Activated naive CD8-positive, alpha-beta T cell (primary cell): ENCODE measurements at regions not wholly inside any gene's neighbourhood (a gene's known extent, or its start where the extent isn't known, plus 50 kb on each side); places are given as distances from the start of the nearest gene placed in this dataset.
"Not testable (repeated sequence)": the region's sequence is repeated elsewhere in the genome, so short reads cannot be mapped to it uniquely, and the experiment has no call there.

Experiments used
- H3K27ac Mint-ChIP-seq: one replicate; pipeline ENCODE4 v1.8.0; 2021; ENCODE audit warnings: mixed read lengths
- H3K27me3 Mint-ChIP-seq: one replicate; pipeline ENCODE4 v1.8.0; 2021; ENCODE audit warnings: mixed read lengths
- H3K36me3 Mint-ChIP-seq: one replicate; pipeline ENCODE4 v1.8.0; 2021; ENCODE audit warnings: mixed read lengths
- H3K4me1 Mint-ChIP-seq: one replicate; pipeline ENCODE4 v1.8.0; 2021; ENCODE audit warnings: low read depth, mixed read lengths
- H3K4me3 Mint-ChIP-seq: one replicate; pipeline ENCODE4 v1.8.0; 2021; ENCODE audit warnings: mild to moderate bottlenecking, mixed read lengths
- H3K9me3 Mint-ChIP-seq: one replicate; pipeline ENCODE4 v1.8.0; 2021; ENCODE audit warnings: low read depth, mixed read lengths

- no peaks in the 10 kb centered on the region for H3K27me3 Mint-ChIP-seq
- H3K27ac Mint-ChIP-seq, result no peak overlapping the region
- H3K9me3 Mint-ChIP-seq, result no peaks in the 10 kb centered on the region
- no peak overlapping the region for H3K4me3 Mint-ChIP-seq
- H3K36me3 Mint-ChIP-seq, result no peaks in the 10 kb centered on the region
- no peaks in the 10 kb centered on the region for H3K4me1 Mint-ChIP-seq
Measured at GRCh38 chr3:104176706-104177105, 1190.0 kb upstream of the ALCAM start.

DNA sequence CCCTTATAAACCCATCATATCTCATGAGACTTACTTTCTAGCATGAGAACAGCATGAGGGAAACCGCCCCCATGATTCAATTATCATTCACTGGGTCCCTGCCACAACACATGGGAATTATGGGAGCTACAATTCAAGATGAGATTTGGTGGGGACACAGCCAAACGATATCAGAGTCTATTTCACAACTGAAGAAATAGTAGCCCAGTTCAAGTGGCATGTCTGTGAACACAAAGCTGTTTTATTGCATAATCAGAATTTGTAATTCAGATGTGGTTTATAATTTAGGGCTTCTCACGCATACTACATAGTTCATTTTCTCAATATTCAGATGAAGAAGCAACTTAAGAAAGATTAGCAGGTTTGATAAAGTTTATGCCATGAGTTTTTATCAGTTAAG is 1188.0 kb upstream of the ALCAM start:
- no peaks in the 10 kb centered on the region for H3K4me1 Mint-ChIP-seq
- H3K27ac Mint-ChIP-seq, result no peak overlapping the region
- no peaks in the 10 kb centered on the region for H3K27me3 Mint-ChIP-seq
- no peaks in the 10 kb centered on the region for H3K36me3 Mint-ChIP-seq
- H3K4me3 Mint-ChIP-seq, result no peak overlapping the region
- H3K9me3 Mint-ChIP-seq, result no peaks in the 10 kb centered on the region

GRCh38 chr3:104180906-104181305 is 1185.8 kb upstream of the ALCAM start:
- Mint-ChIP-seq H3K4me1 (no peaks in the 10 kb centered on the region), H3K9me3 (no peaks in the 10 kb centered on the region), H3K36me3 (no peaks in the 10 kb centered on the region), H3K4me3 (no peak overlapping the region), H3K27me3 (no peaks in the 10 kb centered on the region), H3K27ac (no peak overlapping the region)

- Mint-ChIP-seq H3K9me3 (peaks cover 3% of the 10 kb centered on the region), H3K4me1 (no peaks in the 10 kb centered on the region), H3K27me3 (no peaks in the 10 kb centered on the region), H3K36me3 (no peaks in the 10 kb centered on the region), H3K27ac (no peak overlapping the region), H3K4me3 (no peak overlapping the region)
Measured at GRCh38 chr3:104190681-104191080, 1176.0 kb upstream of the ALCAM start.

DNA sequence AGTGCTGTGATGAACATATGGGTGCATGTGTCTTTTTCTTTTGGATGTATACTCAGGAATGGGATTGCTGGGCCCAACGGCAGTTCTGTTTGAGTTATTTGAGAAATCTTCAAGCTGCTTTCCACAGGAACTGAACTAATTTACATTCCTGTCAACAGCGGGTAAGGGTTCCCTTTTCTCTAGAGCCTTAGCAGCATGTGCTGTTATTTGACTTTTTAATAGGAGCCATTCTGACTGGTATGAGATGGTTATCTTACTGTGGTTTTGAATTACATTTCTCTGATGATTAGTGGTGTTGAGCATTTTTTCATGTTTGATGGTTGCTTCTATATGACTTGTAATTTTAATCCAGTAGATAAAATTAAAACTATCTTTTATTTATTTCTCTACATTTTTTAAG is 1168.6 kb upstream of the ALCAM start:
- no peaks in the 10 kb centered on the region for H3K4me1 Mint-ChIP-seq

GRCh38 chr3:104206925-104207324 is 1159.8 kb upstream of the ALCAM start:
- Mint-ChIP-seq H3K4me1 (no peaks in the 10 kb centered on the region), H3K9me3 (peaks cover 4% of the 10 kb centered on the region), H3K27ac (no peak overlapping the region), H3K36me3 (no peaks in the 10 kb centered on the region), H3K4me3 (no peak overlapping the region), H3K27me3 (no peaks in the 10 kb centered on the region)

More for the DNA sequence above, 1168.6 kb upstream of the ALCAM start:
- Mint-ChIP-seq H3K36me3 (no peaks in the 10 kb centered on the region), H3K27ac (no peak overlapping the region), H3K4me3 (no peak overlapping the region), H3K9me3 (peaks cover 5% of the 10 kb centered on the region), H3K27me3 (no peaks in the 10 kb centered on the region)

- H3K27me3 Mint-ChIP-seq, result no peaks in the 10 kb centered on the region
Measured at GRCh38 chr3:104214277-104214676, 1152.4 kb upstream of the ALCAM start.

DNA sequence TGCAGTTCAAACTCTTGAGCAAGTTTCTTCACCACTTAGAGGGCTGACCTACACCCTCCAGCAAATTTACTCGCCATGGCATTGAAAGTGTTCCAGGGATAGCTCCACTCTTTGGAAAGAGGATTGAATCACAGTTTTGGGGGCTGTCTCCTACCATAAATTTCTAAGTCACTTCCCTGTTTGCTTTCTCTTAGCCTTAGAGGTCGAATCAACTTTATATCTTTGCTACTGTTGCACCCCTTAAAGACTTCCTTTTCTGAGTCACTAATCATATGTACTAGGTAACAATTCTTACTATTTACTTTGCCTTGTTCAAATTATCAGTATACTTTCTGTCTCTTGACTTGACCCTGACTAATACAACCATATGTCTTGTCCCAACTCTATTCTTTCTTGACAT is 1151.8 kb upstream of the ALCAM start:
- Mint-ChIP-seq H3K27ac (no peak overlapping the region), H3K4me1 (no peaks in the 10 kb centered on the region), H3K4me3 (no peak overlapping the region), H3K9me3 (no peaks in the 10 kb centered on the region), H3K27me3 (no peaks in the 10 kb centered on the region), H3K36me3 (no peaks in the 10 kb centered on the region)

More at GRCh38 chr3:104214277-104214676, 1152.4 kb upstream of the ALCAM start:
- no peak overlapping the region for H3K4me3 Mint-ChIP-seq
- no peaks in the 10 kb centered on the region for H3K36me3 Mint-ChIP-seq
- no peaks in the 10 kb centered on the region for H3K4me1 Mint-ChIP-seq
- no peak overlapping the region for H3K27ac Mint-ChIP-seq
- peaks cover under 1% of the 10 kb centered on the region for H3K9me3 Mint-ChIP-seq

DNA sequence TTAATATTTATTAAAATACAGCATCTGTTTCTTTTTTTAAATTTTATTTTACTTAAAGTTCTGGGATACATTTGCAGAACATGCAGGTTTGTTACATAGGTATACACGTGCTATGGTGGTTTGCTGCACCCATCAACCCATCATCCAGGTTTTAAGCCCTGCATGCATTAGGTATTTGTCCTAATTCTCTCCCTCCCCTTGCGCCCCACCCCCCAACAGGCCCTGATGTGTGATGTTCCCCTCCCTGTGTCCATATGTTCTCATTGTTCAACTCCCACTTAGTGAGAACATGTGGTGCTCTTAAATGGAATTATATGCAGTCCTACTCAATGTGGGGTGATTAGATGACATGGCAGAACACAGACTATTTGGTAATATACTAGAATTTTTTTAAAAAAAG is 1147.7 kb upstream of the ALCAM start:
- not testable (repeated sequence) for H3K4me3 Mint-ChIP-seq

GRCh38 chr3:104234442-104235194 is 1132.1 kb upstream of the ALCAM start:
- Mint-ChIP-seq H3K27me3 (no peaks in the 10 kb centered on the region), H3K9me3 (peaks cover 4% of the 10 kb centered on the region), H3K36me3 (no peaks in the 10 kb centered on the region), H3K4me1 (no peaks in the 10 kb centered on the region), H3K27ac (no peak overlapping the region), H3K4me3 (no peak overlapping the region)

More for the DNA sequence above, 1147.7 kb upstream of the ALCAM start:
- H3K9me3 Mint-ChIP-seq, H3K4me1 Mint-ChIP-seq, H3K27ac Mint-ChIP-seq, H3K27me3 Mint-ChIP-seq, H3K36me3 Mint-ChIP-seq: not testable (repeated sequence)

- Mint-ChIP-seq H3K27me3 (no peaks in the 10 kb centered on the region), H3K27ac (no peak overlapping the region), H3K9me3 (no peaks in the 10 kb centered on the region), H3K4me1 (no peaks in the 10 kb centered on the region), H3K4me3 (no peak overlapping the region), H3K36me3 (no peaks in the 10 kb centered on the region)
Measured at GRCh38 chr3:104244680-104245220, 1122.0 kb upstream of the ALCAM start.

GRCh38 chr3:104245261-104245660 is 1121.4 kb upstream of the ALCAM start:
- H3K9me3 Mint-ChIP-seq, result no peaks in the 10 kb centered on the region
- no peak overlapping the region for H3K4me3 Mint-ChIP-seq
- no peaks in the 10 kb centered on the region for H3K4me1 Mint-ChIP-seq
- H3K27ac Mint-ChIP-seq, result no peak overlapping the region
- H3K36me3 Mint-ChIP-seq, result no peaks in the 10 kb centered on the region
- H3K27me3 Mint-ChIP-seq, result no peaks in the 10 kb centered on the region

GRCh38 chr3:104245981-104246380 is 1120.7 kb upstream of the ALCAM start:
- H3K27ac Mint-ChIP-seq, result no peak overlapping the region

GRCh38 chr3:104257486-104257885 is 1109.2 kb upstream of the ALCAM start:
- Mint-ChIP-seq H3K9me3 (peaks cover 3% of the 10 kb centered on the region), H3K36me3 (no peaks in the 10 kb centered on the region), H3K4me1 (no peaks in the 10 kb centered on the region), H3K27ac (no peak overlapping the region), H3K27me3 (no peaks in the 10 kb centered on the region), H3K4me3 (no peak overlapping the region)

More at GRCh38 chr3:104245981-104246380, 1120.7 kb upstream of the ALCAM start:
- Mint-ChIP-seq H3K4me1 (no peaks in the 10 kb centered on the region), H3K9me3 (peaks cover 4% of the 10 kb centered on the region), H3K36me3 (no peaks in the 10 kb centered on the region), H3K27me3 (no peaks in the 10 kb centered on the region), H3K4me3 (no peak overlapping the region)

- Mint-ChIP-seq H3K4me3 (no peak overlapping the region), H3K4me1 (no peaks in the 10 kb centered on the region), H3K36me3 (no peaks in the 10 kb centered on the region), H3K27ac (no peak overlapping the region), H3K27me3 (no peaks in the 10 kb centered on the region), H3K9me3 (peaks cover 4% of the 10 kb centered on the region)
Measured at GRCh38 chr3:104263477-104263876, 1103.2 kb upstream of the ALCAM start.

GRCh38 chr3:104266219-104266618 is 1100.5 kb upstream of the ALCAM start:
- not testable (repeated sequence) for H3K9me3 Mint-ChIP-seq, H3K4me3 Mint-ChIP-seq, H3K27ac Mint-ChIP-seq, H3K4me1 Mint-ChIP-seq, H3K36me3 Mint-ChIP-seq, H3K27me3 Mint-ChIP-seq
